RKO (cell line): ENCODE measurements at regions not wholly inside any gene's neighbourhood (a gene's known extent, or its start where the extent isn't known, plus 50 kb on each side); places are given as distances from the start of the nearest gene placed in this dataset.
"Not testable (repeated sequence)": the region's sequence is repeated elsewhere in the genome, so short reads cannot be mapped to it uniquely, and the experiment has no call there.

ENCODE experiments used
- DNase-seq: peaks from one replicate; pipeline ENCODE4 v3.0.0-alpha.2; 2016; ENCODE audit warnings: low spot score

- no peak for DNase-seq
Observed at GRCh38 chr6:14294270-14294951, 176.8 kb downstream of the CD83 start.

- DNase-seq: not testable (repeated sequence)
Observed at GRCh38 chr6:14296698-14297097, 179.1 kb downstream of the CD83 start.

- not testable (repeated sequence) for DNase-seq
Observed at GRCh38 chr6:14297118-14297517, 179.5 kb downstream of the CD83 start.

- not testable (repeated sequence) for DNase-seq
Observed at GRCh38 chr6:14300189-14300588, 182.6 kb downstream of the CD83 start.

GRCh38 chr6:14300721-14301120 lies 183.1 kb downstream of the CD83 start:
- DNase-seq: not testable (repeated sequence)

GRCh38 chr6:14301477-14301876 lies 183.9 kb downstream of the CD83 start:
- not testable (repeated sequence) for DNase-seq

- DNase-seq: no peak
Observed at GRCh38 chr6:14305131-14305530, 187.6 kb downstream of the CD83 start.

GRCh38 chr6:14305624-14306023 lies 188.1 kb downstream of the CD83 start:
- no peak for DNase-seq

- no peak for DNase-seq
Observed at GRCh38 chr6:14306151-14306906, 188.8 kb downstream of the CD83 start.

GRCh38 chr6:14309516-14309915 lies 191.9 kb downstream of the CD83 start:
- no peak for DNase-seq

- DNase-seq: no peak
Observed at GRCh38 chr6:14309951-14310445, 192.4 kb downstream of the CD83 start.

GRCh38 chr6:14310960-14311359 lies 193.4 kb downstream of the CD83 start:
- no peak for DNase-seq

- DNase-seq: no peak
Observed at GRCh38 chr6:14312587-14312986, 195.0 kb downstream of the CD83 start.

GRCh38 chr6:14313248-14313647 lies 195.7 kb downstream of the CD83 start:
- DNase-seq: no peak

GRCh38 chr6:14315353-14315752 lies 197.8 kb downstream of the CD83 start:
- no peak for DNase-seq

GRCh38 chr6:14316651-14317386 lies 199.2 kb downstream of the CD83 start:
- no peak for DNase-seq

- DNase-seq: no peak
Observed at GRCh38 chr6:14317387-14317970, 199.9 kb downstream of the CD83 start.

- DNase-seq: no peak
Observed at GRCh38 chr6:14320332-14320731, 202.8 kb downstream of the CD83 start.

- DNase-seq: no peak
Observed at GRCh38 chr6:14321992-14322772, 204.6 kb downstream of the CD83 start.

GRCh38 chr6:14322841-14323240 lies 205.3 kb downstream of the CD83 start:
- no peak for DNase-seq

GRCh38 chr6:14326774-14327173 lies 209.2 kb downstream of the CD83 start:
- DNase-seq: no peak

- no peak for DNase-seq
Observed at GRCh38 chr6:14328163-14328562, 210.6 kb downstream of the CD83 start.
